HEK293 (cell line): ENCODE measurements at regions not wholly inside any gene's neighbourhood (a gene's known extent, or its start where the extent isn't known, plus 50 kb on each side); places are given as distances from the start of the nearest gene placed in this dataset.

Source experiments
- CTCF ChIA-PET: fragments of 350-600 bp; formaldehyde crosslinking; extraction: SDS; loops from one replicate; lab custom pipeline; 2021; ENCODE audit warnings: antibody characterized with exemption; lab: Yijun Ruan, JAX
- POLR2A ChIA-PET: fragments of 300-600 bp; formaldehyde crosslinking; extraction: SDS; loops from one replicate; lab custom pipeline; 2020; ENCODE audit warnings: antibody characterized with exemption, inconsistent platforms; lab: Yijun Ruan, JAX
- H3K27ac ChIP-seq: fragments of 200-500 bp; sonication (Bioruptor generic); 2 replicates; pipeline ENCODE4 v1.5.1; 2014; ENCODE audit warnings: low read depth, low read length, control low read depth, inconsistent platforms; ENCODE audit errors: extremely low read depth
- H3K36me3 ChIP-seq, 2 experiments: fragments of 200-500 bp in 1 of 2; sonication (Bioruptor generic) in 1 of 2; 1 replicate in 1 of 2; 2 replicates in 1 of 2; pipeline ENCODE4 v1.5.1; 2014 to 2017; ENCODE audit warnings: inconsistent platforms in 2 of 2, low read length in 2 of 2; ENCODE audit not compliant: control insufficient read depth in 2 of 2, insufficient read depth in 1 of 2
- H3K4me1 ChIP-seq: fragments of 200-500 bp; sonication (Bioruptor generic); 2 replicates; pipeline ENCODE4 v1.5.1; 2014; ENCODE audit warnings: mild to moderate bottlenecking, low read length, inconsistent platforms; ENCODE audit not compliant: control insufficient read depth, insufficient read depth
- H3K4me3 ChIP-seq: 2 replicates; pipeline ENCODE4 v1.5.1; 2011; ENCODE audit warnings: low read depth, mild to moderate bottlenecking, control low read depth, low read length, moderate library complexity
- H3K9me3 ChIP-seq: fragments of 200-500 bp; sonication (Bioruptor generic); 2 replicates; pipeline ENCODE4 v1.5.1; 2014; ENCODE audit warnings: low read depth, low read length, inconsistent platforms; ENCODE audit not compliant: control insufficient read depth, insufficient read depth
- PRDM10 ChIP-seq: fragments of 450-650 bp; formaldehyde crosslinking; IDR thresholded peaks from 2 replicates; pipeline ENCODE4 v1.5.1; 2016; ENCODE audit warnings: missing biosample characterization, missing genetic modification characterization
- SETDB1 ChIP-seq: IDR thresholded peaks from one replicate; pipeline ENCODE4 v1.6.1; 2017; ENCODE audit warnings: mild to moderate bottlenecking, low read length, moderate library complexity, mixed read lengths; ENCODE audit not compliant: insufficient read length
- SP3 ChIP-seq: fragments of 450-650 bp; formaldehyde crosslinking; IDR thresholded peaks from 2 replicates; pipeline ENCODE4 v1.5.1; 2016; ENCODE audit warnings: missing biosample characterization, missing genetic modification characterization
- TRIM28 ChIP-seq: IDR thresholded peaks from 2 replicates; pipeline ENCODE4 v1.6.1; 2011; ENCODE audit warnings: low read length, control low read depth, borderline replicate concordance
- ZNF10 ChIP-seq: fragments of 450-650 bp; formaldehyde crosslinking; IDR thresholded peaks from 2 replicates; pipeline ENCODE4 v1.5.1; 2017; ENCODE audit warnings: missing biosample characterization, missing genetic modification characterization
- ZNF121 ChIP-seq: fragments of 450-650 bp; formaldehyde crosslinking; IDR thresholded peaks from 2 replicates; pipeline ENCODE4 v1.5.1; 2016; ENCODE audit warnings: missing biosample characterization, missing genetic modification characterization
- ZNF155 ChIP-seq: fragments of 450-650 bp; formaldehyde crosslinking; IDR thresholded peaks from 2 replicates; pipeline ENCODE4 v1.5.1; 2016; ENCODE audit warnings: missing biosample characterization, missing genetic modification characterization
- ZNF2 ChIP-seq: fragments of 450-650 bp; formaldehyde crosslinking; IDR thresholded peaks from 2 replicates; pipeline ENCODE4 v1.5.1; 2016; ENCODE audit warnings: missing biosample characterization, missing genetic modification characterization
- ZNF211 ChIP-seq: fragments of 450-650 bp; formaldehyde crosslinking; IDR thresholded peaks from 2 replicates; pipeline ENCODE4 v1.5.1; 2016; ENCODE audit warnings: low read depth, missing biosample characterization, missing genetic modification characterization
- ZNF221 ChIP-seq: fragments of 450-650 bp; formaldehyde crosslinking; IDR thresholded peaks from 2 replicates; pipeline ENCODE4 v1.5.1; 2017; ENCODE audit warnings: missing biosample characterization, missing genetic modification characterization, borderline replicate concordance
- ZNF350 ChIP-seq: fragments of 450-650 bp; formaldehyde crosslinking; IDR thresholded peaks from 2 replicates; pipeline ENCODE4 v1.5.0; 2017; ENCODE audit warnings: missing biosample characterization, mild to moderate bottlenecking, missing genetic modification characterization
- ZNF548 ChIP-seq: fragments of 450-650 bp; formaldehyde crosslinking; IDR thresholded peaks from 2 replicates; pipeline ENCODE4 v1.5.1; 2016; ENCODE audit warnings: missing biosample characterization, missing genetic modification characterization
- ZNF571 ChIP-seq: fragments of 450-650 bp; formaldehyde crosslinking; IDR thresholded peaks from 2 replicates; pipeline ENCODE4 v1.5.0; 2017; ENCODE audit warnings: missing biosample characterization, missing genetic modification characterization
- ZNF600 ChIP-seq: fragments of 450-650 bp; formaldehyde crosslinking; IDR thresholded peaks from 2 replicates; pipeline ENCODE4 v1.5.1; 2016; ENCODE audit warnings: missing biosample characterization, missing genetic modification characterization
- ZNF626 ChIP-seq: fragments of 450-650 bp; sonication (Bioruptor Pico); formaldehyde crosslinking; IDR thresholded peaks from 2 replicates; pipeline ENCODE4 v1.5.1; 2018; ENCODE audit warnings: missing biosample characterization, missing genetic modification characterization, inconsistent platforms
- ZNF707 ChIP-seq: fragments of 450-650 bp; formaldehyde crosslinking; IDR thresholded peaks from 2 replicates; pipeline ENCODE4 v1.5.1; 2016; ENCODE audit warnings: missing biosample characterization, missing genetic modification characterization
- ZNF792 ChIP-seq: fragments of 450-650 bp; formaldehyde crosslinking; IDR thresholded peaks from 2 replicates; pipeline ENCODE4 v1.5.1; 2016; ENCODE audit warnings: missing biosample characterization, missing genetic modification characterization
- TF ChIP-seq, protein P1 (sequence below): fragments of 450-650 bp; formaldehyde crosslinking; IDR thresholded peaks from 2 replicates; pipeline ENCODE4 v1.5.1; 2016; ENCODE audit warnings: missing biosample characterization, missing genetic modification characterization, low read depth
- TF ChIP-seq, protein P2 (sequence below): sonication (generic); formaldehyde crosslinking; IDR thresholded peaks from 2 replicates; pipeline ENCODE4 v1.8.1; 2022; ENCODE audit warnings: mild to moderate bottlenecking, moderate library complexity, missing genetic modification reagents
- TF ChIP-seq, protein P3 (sequence below): fragments of 450-650 bp; formaldehyde crosslinking; IDR thresholded peaks from 2 replicates; pipeline ENCODE4 v1.5.1; 2017; ENCODE audit warnings: missing biosample characterization, missing genetic modification characterization

DNA sequence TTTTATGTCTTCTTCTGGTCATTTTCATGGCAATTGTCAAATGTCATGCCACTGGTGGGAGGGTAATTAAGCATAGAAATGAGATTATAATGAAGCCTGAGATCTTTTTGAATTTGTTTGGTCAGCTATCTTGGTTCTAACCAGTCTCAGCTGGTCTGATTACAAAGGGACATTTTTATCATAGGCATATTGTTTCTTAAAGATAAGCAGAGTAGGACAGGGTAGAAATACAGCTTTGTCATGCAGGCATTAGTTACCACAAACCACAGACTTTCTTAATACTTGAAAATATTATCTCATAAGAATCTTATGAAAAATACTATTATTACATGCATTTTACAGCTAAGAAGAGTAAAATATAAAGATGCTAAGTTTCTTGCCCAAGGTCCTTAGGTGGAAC is 1761.5 kb downstream of the PCDH9 start (continued):
- TF ChIP-seq ZNF350 (tag by site-specific recombination) = no peak
- TF ChIP-seq, protein P1, sequence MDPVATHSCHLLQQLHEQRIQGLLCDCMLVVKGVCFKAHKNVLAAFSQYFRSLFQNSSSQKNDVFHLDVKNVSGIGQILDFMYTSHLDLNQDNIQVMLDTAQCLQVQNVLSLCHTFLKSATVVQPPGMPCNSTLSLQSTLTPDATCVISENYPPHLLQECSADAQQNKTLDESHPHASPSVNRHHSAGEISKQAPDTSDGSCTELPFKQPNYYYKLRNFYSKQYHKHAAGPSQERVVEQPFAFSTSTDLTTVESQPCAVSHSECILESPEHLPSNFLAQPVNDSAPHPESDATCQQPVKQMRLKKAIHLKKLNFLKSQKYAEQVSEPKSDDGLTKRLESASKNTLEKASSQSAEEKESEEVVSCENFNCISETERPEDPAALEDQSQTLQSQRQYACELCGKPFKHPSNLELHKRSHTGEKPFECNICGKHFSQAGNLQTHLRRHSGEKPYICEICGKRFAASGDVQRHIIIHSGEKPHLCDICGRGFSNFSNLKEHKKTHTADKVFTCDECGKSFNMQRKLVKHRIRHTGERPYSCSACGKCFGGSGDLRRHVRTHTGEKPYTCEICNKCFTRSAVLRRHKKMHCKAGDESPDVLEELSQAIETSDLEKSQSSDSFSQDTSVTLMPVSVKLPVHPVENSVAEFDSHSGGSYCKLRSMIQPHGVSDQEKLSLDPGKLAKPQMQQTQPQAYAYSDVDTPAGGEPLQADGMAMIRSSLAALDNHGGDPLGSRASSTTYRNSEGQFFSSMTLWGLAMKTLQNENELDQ (tag by site-specific recombination) = no peak
- TF ChIP-seq ZNF2 = no peak
- no peak for TF ChIP-seq ZNF548 (tag by site-specific recombination)

DNA sequence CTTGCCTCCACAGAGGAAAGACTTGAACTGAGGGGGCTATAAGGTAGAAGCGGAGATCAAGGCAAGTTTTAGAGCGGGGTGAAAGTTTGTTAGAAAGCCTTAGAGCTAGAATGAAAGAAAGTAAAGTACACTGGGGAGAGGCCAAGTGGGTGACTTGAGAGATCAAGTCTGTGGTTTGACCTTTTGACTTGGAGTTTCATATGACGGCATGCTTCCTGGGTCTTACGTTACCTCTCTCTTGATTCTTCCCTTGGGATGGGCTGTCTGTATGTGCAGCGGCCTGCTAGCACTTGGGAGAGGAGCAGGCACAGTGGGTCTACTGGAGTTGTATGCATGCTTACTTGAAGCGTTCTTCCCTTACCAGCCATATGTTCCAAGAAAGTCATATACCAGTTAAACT is 1768.5 kb downstream of the PCDH9 start:
- no peaks in the 10 kb centered on the region for H3K4me1 ChIP-seq
- no peak for TF ChIP-seq ZNF571 (tag by site-specific recombination)
- TF ChIP-seq ZNF600 (tag by site-specific recombination) = no peak
- peak; percentile 38 for TF ChIP-seq SETDB1
- peak; percentile 34; the same call in 1 of the 2 replicates for TF ChIP-seq TRIM28
- ChIA-PET POLR2A (no interaction called here), CTCF (no interaction called here)
- no peak overlapping the region for H3K27ac ChIP-seq
- no peaks in the 10 kb centered on the region for H3K36me3 ChIP-seq
- H3K9me3 ChIP-seq = no peaks in the 10 kb centered on the region
- no peak overlapping the region for H3K4me3 ChIP-seq

DNA sequence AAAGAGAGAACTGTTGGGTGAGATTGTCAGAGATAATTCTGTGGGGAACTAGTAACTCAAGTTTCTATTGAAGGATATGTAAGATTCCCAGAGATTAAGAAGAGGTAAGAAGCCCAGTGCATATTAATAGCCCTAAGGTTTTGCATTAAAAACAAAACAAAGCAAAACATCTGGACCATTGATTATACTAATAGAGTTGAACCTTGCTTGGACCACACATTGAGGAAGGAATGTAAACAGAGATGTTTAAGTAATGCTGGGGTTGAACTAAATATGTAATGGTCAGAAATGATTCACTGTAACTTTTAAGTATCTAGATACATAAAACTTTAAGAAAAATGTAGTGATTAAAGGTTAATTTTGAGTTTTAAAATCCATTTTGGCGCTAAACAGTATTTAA is 1770.0 kb downstream of the PCDH9 start:
- no peaks in the 10 kb centered on the region for H3K4me1 ChIP-seq
- H3K4me3 ChIP-seq = no peak overlapping the region
- ChIA-PET CTCF (no interaction called here), POLR2A (no interaction called here)
- no peaks in the 10 kb centered on the region for H3K36me3 ChIP-seq
- no peaks in the 10 kb centered on the region for H3K9me3 ChIP-seq
- TF ChIP-seq ZNF626 (tag by site-specific recombination) (no peak), ZNF10 (tag by site-specific recombination) (no peak), ZNF121 (tag by site-specific recombination) (no peak), ZNF221 (no peak), ZNF211 (tag by site-specific recombination) (no peak), ZNF155 (no peak), ZNF707 (tag by site-specific recombination) (no peak)
- TF ChIP-seq, protein P2, sequence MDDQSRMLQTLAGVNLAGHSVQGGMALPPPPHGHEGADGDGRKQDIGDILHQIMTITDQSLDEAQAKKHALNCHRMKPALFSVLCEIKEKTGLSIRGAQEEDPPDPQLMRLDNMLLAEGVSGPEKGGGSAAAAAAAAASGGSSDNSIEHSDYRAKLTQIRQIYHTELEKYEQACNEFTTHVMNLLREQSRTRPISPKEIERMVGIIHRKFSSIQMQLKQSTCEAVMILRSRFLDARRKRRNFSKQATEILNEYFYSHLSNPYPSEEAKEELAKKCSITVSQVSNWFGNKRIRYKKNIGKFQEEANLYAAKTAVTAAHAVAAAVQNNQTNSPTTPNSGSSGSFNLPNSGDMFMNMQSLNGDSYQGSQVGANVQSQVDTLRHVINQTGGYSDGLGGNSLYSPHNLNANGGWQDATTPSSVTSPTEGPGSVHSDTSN (CRISPR knock-in tag) = no peak
- H3K27ac ChIP-seq = no peak overlapping the region

GRCh38 chr13:65456150-65456912 is 1773.8 kb downstream of the PCDH9 start:
- H3K4me1 ChIP-seq = no peaks in the 10 kb centered on the region
- no peaks in the 10 kb centered on the region for H3K9me3 ChIP-seq
- TF ChIP-seq, protein P3, sequence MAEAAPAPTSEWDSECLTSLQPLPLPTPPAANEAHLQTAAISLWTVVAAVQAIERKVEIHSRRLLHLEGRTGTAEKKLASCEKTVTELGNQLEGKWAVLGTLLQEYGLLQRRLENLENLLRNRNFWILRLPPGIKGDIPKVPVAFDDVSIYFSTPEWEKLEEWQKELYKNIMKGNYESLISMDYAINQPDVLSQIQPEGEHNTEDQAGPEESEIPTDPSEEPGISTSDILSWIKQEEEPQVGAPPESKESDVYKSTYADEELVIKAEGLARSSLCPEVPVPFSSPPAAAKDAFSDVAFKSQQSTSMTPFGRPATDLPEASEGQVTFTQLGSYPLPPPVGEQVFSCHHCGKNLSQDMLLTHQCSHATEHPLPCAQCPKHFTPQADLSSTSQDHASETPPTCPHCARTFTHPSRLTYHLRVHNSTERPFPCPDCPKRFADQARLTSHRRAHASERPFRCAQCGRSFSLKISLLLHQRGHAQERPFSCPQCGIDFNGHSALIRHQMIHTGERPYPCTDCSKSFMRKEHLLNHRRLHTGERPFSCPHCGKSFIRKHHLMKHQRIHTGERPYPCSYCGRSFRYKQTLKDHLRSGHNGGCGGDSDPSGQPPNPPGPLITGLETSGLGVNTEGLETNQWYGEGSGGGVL (tag by site-specific recombination) = no peak
- TF ChIP-seq PRDM10 = no peak
- TF ChIP-seq TRIM28 = peak; percentile 63; the same call in 1 of the 2 replicates
- no peak for TF ChIP-seq SP3
- TF ChIP-seq ZNF792 = no peak
- POLR2A ChIA-PET = no interaction called here
- H3K4me3 ChIP-seq = no peak overlapping the region
- CTCF ChIA-PET = no interaction called here
- no peak overlapping the region for H3K27ac ChIP-seq
- H3K36me3 ChIP-seq = no peaks in the 10 kb centered on the region
